ENCODE measurements at regions not wholly inside any gene's neighbourhood (a gene's known extent, or its start where the extent isn't known, plus 50 kb on each side); places are given as distances from the start of the nearest gene placed in this dataset.
"Not testable (repeated sequence)": the region's sequence is repeated elsewhere in the genome, so short reads cannot be mapped to it uniquely, and the experiment has no call there.

DNA sequence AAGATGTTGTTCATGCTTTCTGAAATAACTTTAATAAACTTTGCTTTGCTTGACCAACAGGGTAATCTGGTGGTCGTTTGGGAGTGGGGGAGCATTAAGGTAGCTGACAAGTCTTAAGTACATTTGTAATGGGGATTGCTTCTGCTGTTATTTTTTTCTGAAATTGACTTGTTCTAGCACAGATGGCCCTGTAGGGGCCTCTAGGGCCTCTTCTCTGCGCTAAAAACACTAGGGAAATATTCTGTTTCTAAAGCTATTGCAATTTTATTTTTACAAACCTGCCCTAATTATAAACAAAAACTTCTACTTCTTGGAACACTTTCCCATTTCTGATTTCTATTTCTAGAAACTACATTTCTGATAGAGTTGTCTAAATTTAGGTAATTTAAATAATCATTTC, 191.3 kb upstream of the KCNJ3 start:
- DNase-seq = no peak

DNA sequence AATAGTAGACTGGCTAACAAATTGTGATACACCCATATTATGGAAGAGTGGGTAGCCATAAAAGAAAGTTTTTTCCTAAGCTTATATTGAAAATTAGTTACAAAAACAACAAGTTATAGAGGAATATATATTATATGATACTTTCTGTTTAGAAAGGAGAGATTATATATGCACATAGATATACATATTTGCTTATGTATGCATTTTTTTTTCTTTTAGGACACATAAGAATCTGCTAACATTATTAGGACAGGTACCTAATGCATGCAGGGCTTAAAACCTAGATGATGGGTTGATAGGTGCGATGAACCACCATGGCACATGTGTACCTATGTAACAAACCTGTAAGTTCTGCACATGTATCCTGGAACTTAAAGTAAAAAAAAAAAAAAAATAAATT, 179.6 kb upstream of the KCNJ3 start:
- DNase-seq = no peak

GRCh38 chr2:154520951-154521350, 177.5 kb upstream of the KCNJ3 start:
- not testable (repeated sequence) for DNase-seq

GRCh38 chr2:154526234-154526633, 172.3 kb upstream of the KCNJ3 start:
- DNase-seq = no peak

- no peak for DNase-seq
These were observed 170.5 kb upstream of the KCNJ3 start for GRCh38 chr2:154527962-154528361.

GRCh38 chr2:154532004-154532403, 166.5 kb upstream of the KCNJ3 start:
- no peak for DNase-seq

DNA sequence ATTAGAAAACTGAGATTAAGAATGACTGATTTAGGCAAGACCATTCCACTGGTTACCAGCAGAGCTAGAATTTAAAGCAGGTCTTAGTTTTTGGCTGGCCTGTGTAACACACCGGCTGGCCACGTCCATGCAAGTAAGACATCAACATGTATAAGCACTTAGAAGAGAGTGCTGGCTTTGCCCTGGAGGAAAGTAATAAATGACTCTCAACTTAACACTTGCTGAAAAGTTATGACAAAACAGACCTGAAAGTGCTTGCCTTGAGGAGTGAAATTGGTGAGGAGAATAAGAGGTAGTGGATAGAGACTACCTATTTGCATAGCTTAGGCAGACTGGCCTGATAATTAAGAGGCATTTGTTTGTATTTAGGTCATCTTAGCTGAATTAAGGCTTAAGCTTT, 165.7 kb upstream of the KCNJ3 start:
- DNase-seq = no peak

DNA sequence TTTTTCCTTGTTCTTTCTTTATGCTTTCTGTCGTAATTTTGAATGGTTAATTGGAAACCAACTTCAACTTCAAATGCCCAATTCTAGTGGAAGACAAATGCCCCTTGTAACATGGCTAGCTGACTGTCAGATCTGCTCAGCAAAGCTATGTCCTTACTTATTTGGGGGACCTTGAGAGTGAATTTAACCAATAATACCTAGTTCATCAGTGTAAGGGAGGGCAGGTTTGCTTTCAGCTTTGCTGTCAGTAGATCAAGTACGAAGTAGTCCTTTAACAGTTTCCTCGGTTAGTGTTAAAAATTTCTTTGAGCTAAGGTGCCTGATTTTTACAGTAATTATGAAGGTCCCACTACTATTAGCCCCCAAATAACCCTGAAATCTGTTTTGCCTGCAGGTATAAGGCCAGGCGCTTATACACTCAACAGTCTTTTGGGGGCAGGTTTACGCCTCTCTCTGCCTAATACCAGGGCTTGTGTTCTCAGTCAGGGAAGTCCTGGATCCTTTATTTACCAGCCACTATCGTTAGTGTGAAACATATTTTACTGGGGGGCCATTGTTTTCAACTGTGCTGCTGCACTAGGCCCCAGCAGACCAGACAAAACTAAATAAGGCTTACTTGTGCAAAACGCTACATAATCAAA, 165.1 kb upstream of the KCNJ3 start:
- DNase-seq = no peak

- no peak for DNase-seq
These were observed 161.5 kb upstream of the KCNJ3 start for GRCh38 chr2:154537024-154537423.

DNA sequence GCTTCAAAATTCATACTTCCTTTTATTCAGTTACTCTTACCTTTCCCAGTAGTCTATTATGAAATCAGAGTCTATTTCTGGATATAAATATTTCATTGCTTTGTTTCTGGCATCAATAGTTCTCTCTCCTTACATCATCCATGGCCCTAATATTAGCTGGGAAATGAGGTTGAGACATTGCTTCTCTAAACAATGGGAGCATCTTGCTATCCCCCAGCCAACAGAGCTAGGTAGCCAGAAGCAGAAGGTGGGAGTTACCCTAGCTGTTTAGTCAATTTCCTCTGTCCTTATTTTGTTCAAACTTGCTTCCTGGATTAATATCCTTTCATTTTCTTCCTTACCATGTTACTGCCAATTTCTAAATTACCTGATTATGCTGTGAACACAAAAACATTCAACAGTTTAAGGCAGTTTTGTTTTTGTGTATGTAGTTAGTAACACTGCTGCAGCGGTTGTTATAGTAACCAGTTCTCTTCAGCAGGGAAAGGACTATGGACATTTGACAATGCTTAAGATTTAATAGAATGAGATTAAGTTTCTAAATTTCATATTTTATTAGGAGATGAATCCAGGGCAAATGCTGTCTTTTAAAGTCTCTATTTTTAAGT, 160.5 kb upstream of the KCNJ3 start:
- DNase-seq = no peak

- DNase-seq = no peak
These were observed 152.2 kb upstream of the KCNJ3 start for GRCh38 chr2:154546341-154546740.

DNA sequence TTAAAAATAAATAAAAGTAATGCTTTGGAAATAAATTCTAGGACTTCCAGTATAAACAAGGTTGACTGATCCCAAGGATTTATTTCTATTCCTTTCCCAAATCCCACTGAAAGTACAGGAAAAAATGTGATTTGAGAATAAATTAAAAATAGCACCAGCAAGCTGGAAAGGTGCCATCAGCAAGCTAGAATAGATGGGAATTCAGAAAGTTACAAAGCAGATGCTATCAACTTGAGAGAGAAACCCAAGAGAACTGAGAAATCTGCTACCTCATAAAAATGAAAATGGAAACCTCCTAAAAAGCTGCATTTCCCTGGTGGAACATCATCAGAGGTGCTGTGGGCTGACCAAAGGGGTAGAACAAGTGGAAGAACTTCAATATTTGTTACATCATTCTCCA, 148.6 kb upstream of the KCNJ3 start:
- no peak for DNase-seq

- no peak for DNase-seq
These were observed 146.8 kb upstream of the KCNJ3 start for GRCh38 chr2:154551649-154552048.

GRCh38 chr2:154554046-154554445, 144.4 kb upstream of the KCNJ3 start:
- DNase-seq = no peak

DNA sequence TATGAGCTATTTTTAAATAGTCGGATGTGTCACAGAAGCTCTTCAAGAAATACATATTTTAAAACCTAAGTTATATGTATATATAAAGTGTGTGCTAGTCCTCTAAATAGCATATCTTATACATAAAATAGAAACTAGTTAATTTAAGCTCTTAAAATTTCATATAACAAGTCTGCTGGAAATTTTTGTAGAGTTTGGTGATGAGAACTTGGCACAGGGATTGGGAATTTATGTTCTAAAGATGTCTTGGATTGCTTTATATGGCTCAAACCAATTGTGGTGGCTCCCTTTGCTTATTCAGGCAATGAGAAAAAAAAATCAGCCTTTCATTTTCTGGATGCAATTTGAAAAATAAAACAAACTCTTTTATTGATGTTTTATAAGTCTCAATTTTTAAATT, 142.8 kb upstream of the KCNJ3 start:
- no peak for DNase-seq

DNA sequence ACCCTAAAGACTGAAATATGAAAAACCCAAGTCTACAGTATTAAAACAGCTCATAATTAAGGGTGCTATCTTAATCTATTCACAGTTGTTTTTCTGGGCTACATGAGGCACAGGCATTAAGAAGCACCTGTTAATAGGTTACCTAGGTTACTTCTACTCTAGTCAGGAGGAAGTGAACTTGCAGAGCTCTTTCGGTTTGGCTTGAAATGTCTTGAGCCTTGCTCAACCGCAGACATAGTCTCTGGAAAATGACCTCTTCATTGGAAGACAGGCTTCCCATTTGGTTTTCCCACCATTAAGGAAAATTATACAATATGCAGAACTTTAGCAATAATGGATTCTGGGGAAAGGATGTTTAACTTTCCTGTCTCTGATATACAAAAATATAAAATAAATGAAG, 142.3 kb upstream of the KCNJ3 start:
- no peak for DNase-seq

DNA sequence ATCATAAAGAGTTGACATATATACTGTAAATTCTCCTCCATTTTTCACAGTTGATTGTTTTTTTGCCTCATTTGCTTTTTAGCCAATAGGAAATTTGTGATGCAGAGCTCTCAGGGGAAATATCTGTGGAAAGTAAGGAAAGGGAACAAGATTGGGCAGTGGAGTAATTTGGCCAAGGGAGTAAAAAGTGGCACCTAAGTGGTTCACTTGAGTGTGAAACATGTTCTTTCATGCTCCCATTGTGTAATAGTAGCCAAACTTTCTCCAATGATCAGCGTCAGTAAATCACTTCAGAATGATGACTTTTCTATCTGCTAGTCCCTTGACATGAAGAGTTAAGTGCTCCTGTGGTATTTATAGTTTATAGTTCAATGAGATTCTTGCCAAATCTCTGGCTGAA, 141.9 kb upstream of the KCNJ3 start:
- DNase-seq = no peak

DNA sequence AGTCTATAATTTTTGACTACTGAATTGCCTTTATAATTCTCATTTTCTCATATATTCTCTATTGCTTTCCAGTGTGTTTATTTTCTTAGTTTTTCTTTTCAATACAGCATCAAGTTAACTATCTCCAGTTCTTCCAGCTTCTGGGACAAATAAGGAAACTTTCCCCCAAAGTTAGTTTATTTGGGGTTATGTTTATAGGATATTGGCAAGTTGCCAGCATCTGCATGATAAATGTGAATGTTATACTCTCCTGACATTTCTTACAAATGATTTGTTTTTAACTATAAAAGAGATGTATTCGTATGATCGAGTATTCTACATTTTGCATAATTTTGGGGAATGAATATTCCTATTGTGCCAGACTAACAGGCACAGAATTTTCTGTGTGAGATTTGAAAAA, 140.6 kb upstream of the KCNJ3 start:
- DNase-seq = no peak

- DNase-seq = no peak
These were observed 133.1 kb upstream of the KCNJ3 start for GRCh38 chr2:154565433-154565832.

DNA sequence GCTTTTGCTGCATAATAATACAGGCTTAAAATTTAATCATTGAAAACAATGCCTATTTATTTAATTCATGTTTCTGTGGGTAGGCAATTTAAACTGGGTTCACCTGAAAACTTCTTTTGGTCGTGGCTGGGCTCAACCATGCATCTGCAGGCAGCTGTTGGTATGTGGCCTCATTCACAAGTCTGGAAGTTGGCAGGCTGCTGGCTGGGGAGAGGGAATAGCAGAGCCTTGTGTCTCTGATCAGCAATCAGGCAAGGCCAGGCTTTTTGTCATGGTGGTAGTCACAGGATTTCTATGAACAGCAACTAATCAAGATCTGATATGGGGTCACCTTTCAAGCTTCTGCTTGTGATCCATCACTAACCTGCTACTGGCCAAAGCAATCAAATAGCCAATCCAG, 130.1 kb upstream of the KCNJ3 start:
- no peak for DNase-seq

DNA sequence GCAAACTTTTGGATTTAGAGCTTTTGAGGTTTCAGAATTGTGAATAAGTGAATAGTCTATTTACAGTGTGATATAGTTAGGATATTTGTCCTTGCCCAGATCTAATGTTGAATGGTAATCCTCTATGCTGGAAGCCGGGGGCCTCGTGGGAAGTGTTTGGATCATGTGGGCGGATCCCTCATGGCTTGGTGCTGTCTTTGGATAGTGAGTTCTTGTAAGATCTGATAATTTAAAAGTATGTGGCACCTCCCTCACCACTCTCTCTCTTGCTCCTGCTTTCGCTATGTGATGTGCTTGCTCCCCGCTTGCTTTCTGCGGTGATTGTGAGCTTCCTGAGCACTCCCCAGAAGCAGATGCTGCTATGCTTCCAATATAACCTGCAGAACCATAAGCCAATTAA, 128.0 kb upstream of the KCNJ3 start:
- DNase-seq = no peak

GRCh38 chr2:154576699-154577098, 121.8 kb upstream of the KCNJ3 start:
- not testable (repeated sequence) for DNase-seq

- DNase-seq = no peak
These were observed 121.1 kb upstream of the KCNJ3 start for GRCh38 chr2:154577390-154577789.

- no peak for DNase-seq
These were observed 117.7 kb upstream of the KCNJ3 start for GRCh38 chr2:154580767-154581166.

DNA sequence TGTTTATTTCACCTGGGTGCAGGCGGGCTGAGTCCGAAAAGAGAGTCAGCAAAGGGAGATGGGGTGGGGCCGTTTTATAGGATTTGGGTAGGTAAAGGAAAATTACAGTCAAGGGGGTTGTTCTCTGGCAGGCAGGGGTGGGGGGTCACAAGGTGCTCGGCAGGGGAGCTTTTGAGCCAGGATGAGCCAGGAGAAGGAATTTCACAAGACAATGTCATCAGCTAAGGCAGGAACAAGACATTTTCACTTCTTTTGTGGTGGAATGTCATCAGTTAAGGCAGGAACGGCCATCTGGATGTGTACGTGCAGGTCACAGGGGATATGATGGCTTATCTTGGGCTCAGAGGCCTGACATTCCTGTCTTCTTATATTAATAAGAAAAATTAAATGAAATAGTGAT, 115.8 kb upstream of the KCNJ3 start:
- not testable (repeated sequence) for DNase-seq

All from NCI-H345 (cell line).